ENCODE measurements at regions not wholly inside any gene's neighbourhood (a gene's known extent, or its start where the extent isn't known, plus 50 kb on each side); places are given as distances from the start of the nearest gene placed in this dataset.

- DNase-seq (ENCODE audit: low read depth): no peak
- TF ChIP-seq CTCF (conservative IDR thresholded peaks at IDR 0.05; ENCODE audit: low read depth, low read length): no peak
- H3K4me3 ChIP-seq (ENCODE audit: low read depth, low read length): no peak overlapping the region
Measured at GRCh38 chr2:64793701-64794100, 140.0 kb upstream of the SERTAD2 start.

- H3K4me3 ChIP-seq (ENCODE audit: low read depth, low read length): no peak overlapping the region
- no peak for TF ChIP-seq CTCF (conservative IDR thresholded peaks at IDR 0.05; ENCODE audit: low read depth, low read length)
- no peak for DNase-seq (ENCODE audit: low read depth)
Measured at GRCh38 chr2:64794426-64794995, 140.8 kb upstream of the SERTAD2 start.

DNA sequence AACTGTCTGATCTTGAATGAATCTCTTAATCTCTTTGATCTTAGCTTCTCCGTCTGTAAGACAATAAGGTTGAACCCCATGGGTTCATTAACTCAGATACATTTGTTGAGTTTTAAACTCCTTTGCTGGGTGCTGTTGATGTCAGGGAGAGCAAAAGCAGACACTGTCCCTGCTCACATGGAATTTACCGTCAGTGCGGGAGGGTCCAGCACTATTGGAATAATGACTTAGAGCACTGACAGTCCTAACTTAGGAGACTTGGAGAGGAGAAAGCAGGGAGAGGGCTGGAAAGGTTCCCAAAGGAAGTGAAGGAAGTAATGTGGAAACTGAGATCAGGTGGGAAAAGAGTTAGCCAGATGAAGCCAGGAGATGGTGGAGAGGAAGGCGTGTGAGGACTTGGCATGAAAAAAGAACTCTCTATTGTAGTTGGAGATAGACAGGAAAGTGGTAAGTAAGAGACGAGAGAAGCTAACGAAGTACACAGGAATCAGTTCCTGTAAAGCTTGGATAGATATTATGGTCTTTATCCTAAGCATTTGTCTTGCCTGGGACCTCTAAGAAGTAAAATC lies 141.4 kb upstream of the SERTAD2 start:
- H3K4me3 ChIP-seq (ENCODE audit: low read depth, low read length): no peak overlapping the region
- no peak for TF ChIP-seq CTCF (conservative IDR thresholded peaks at IDR 0.05; ENCODE audit: low read depth, low read length)
- no peak for DNase-seq (ENCODE audit: low read depth)

DNA sequence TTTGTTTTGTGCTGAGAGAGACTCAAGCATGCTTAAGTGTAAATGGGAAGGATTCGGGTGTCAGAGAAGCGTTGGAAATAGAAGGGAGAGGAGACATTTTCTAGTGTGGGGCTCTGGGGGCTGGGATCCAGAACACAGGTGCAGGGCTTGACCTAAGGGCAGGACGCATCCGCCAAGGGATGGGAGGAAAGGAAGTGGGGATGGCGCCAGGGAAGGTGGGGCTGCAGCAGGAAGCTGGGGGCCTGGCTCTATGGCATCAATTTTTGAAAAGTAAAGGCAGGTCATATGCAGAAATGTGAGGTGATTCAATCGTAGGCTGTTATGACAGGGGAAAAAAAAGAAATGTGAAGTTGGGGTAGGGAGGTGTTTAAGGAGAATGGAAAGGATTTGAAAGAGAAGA lies 143.2 kb upstream of the SERTAD2 start:
- no peak overlapping the region for H3K4me3 ChIP-seq (ENCODE audit: low read depth, low read length)
- TF ChIP-seq CTCF (conservative IDR thresholded peaks at IDR 0.05; ENCODE audit: low read depth, low read length): no peak
- DNase-seq (ENCODE audit: low read depth): no peak

GRCh38 chr2:64797881-64798575 lies 144.3 kb upstream of the SERTAD2 start:
- TF ChIP-seq CTCF (conservative IDR thresholded peaks at IDR 0.05; ENCODE audit: low read depth, low read length): no peak
- peak; percentile 44 for DNase-seq (ENCODE audit: low read depth)
- H3K4me3 ChIP-seq (ENCODE audit: low read depth, low read length): no peak overlapping the region

GRCh38 chr2:64799592-64800252 lies 146.0 kb upstream of the SERTAD2 start:
- no peak overlapping the region for H3K4me3 ChIP-seq (ENCODE audit: low read depth, low read length)
- DNase-seq (ENCODE audit: low read depth): no peak
- TF ChIP-seq CTCF (conservative IDR thresholded peaks at IDR 0.05; ENCODE audit: low read depth, low read length): no peak

Measured in epithelial cell of proximal tubule (primary cell).